C4-2B (cell line): ENCODE measurements at regions not wholly inside any gene's neighbourhood (a gene's known extent, or its start where the extent isn't known, plus 50 kb on each side); places are given as distances from the start of the nearest gene placed in this dataset.

ENCODE experiments used
- CTCF ChIP-seq: fragments of 450-650 bp; conservative IDR thresholded peaks from 2 replicates; pipeline ENCODE4 v1.5.1; 2017; ENCODE audit warnings: mild to moderate bottlenecking
- ZFX ChIP-seq: fragments of 450-650 bp; IDR thresholded peaks from 2 replicates; pipeline ENCODE4 v1.6.1; 2017

DNA sequence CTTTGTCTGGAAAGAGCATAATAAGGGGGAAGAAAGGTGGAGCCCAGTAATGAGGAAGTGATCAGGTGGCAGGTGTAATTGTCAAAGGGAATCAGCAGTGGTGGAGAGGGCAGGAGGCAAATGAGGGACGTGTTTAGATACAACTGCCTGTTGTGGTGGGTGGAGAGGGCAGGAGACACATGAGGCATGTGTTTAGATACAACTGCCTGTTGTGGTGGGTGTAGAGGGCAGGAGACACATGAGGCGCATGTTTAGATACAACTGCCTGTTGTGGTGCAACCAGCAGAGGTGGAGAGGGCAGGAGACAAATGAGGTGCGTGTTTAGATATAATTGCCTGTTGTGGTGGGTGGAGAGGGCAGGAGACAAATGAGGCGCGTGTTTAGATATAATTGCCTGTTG, 173.1 kb downstream of the ANKRD30B start:
- TF ChIP-seq CTCF = no peak
- no peak for TF ChIP-seq ZFX
